ENCODE measurements at regions not wholly inside any gene's neighbourhood (a gene's known extent, or its start where the extent isn't known, plus 50 kb on each side); places are given as distances from the start of the nearest gene placed in this dataset.

- TF ChIP-seq CHD7 (IDR thresholded peaks at IDR 0.05; ENCODE audit: insufficient replicate concordance, low read length) = no peak
- TF ChIP-seq KDM1A (IDR thresholded peaks at IDR 0.05; ENCODE audit: borderline replicate concordance, low read length) = no peak
- TF ChIP-seq ZNF274 (IDR thresholded peaks at IDR 0.05; ENCODE audit: borderline replicate concordance, extremely low read depth, low read length) = no peak
- TF ChIP-seq CREB1 (IDR thresholded peaks at IDR 0.05) = no peak
- no peak for TF ChIP-seq RAD21 (IDR thresholded peaks at IDR 0.05 in 1 of 2, conservative IDR thresholded peaks at IDR 0.05 in 1 of 2; ENCODE audit: low read depth in 2 of 2, low read length in 2 of 2)
- no peak for TF ChIP-seq GABPA (IDR thresholded peaks at IDR 0.05; ENCODE audit: borderline replicate concordance, insufficient read depth, low read length)
- TF ChIP-seq, protein P1, sequence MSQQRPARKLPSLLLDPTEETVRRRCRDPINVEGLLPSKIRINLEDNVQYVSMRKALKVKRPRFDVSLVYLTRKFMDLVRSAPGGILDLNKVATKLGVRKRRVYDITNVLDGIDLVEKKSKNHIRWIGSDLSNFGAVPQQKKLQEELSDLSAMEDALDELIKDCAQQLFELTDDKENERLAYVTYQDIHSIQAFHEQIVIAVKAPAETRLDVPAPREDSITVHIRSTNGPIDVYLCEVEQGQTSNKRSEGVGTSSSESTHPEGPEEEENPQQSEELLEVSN (IDR thresholded peaks at IDR 0.05) = no peak
- TF ChIP-seq SRF (IDR thresholded peaks at IDR 0.05; ENCODE audit: low read depth, low read length) = no peak
- no peak for TF ChIP-seq NRF1 (IDR thresholded peaks at IDR 0.05; ENCODE audit: low read depth, low read length)
Observed at GRCh38 chr2:39897273-39897672, 118.2 kb upstream of the THUMPD2 start (continued).

Data from H1 (cell line).